HepG2 (cell line): ENCODE measurements at regions not wholly inside any gene's neighbourhood (a gene's known extent, or its start where the extent isn't known, plus 50 kb on each side); places are given as distances from the start of the nearest gene placed in this dataset.

Experiments used
- ATAC-seq: fragments of 200-7000 bp; cut with Tn5 transposase; 3 replicates; pipeline ENCODE4 v1.9.1; 2020; ENCODE audit warnings: mild to moderate bottlenecking, moderate library complexity
- BruUV-seq: library from RNA; stranded (reverse); fragments of 400-500 nt; replicated peaks from 2 replicates; lab custom pipeline; 2021; lab: Mats Ljungman, UMichigan
- CTCF ChIA-PET: fragments of 300-600 bp; formaldehyde crosslinking; extraction: SDS; loops from one replicate; lab custom pipeline; 2021; ENCODE audit warnings: low total read pairs, inconsistent platforms, low intra/inter-chr PET ratio; lab: Yijun Ruan, JAX
- POLR2A ChIA-PET: fragments of 350-600 bp; sonication (Branson Sonifier 250); formaldehyde crosslinking; loops from one replicate; lab custom pipeline; 2020; ENCODE audit warnings: antibody characterized with exemption, inconsistent platforms; lab: Yijun Ruan, JAX
- DNase-seq: peaks from one replicate; pipeline ENCODE4 v3.0.0-alpha.2; 2015; ENCODE audit warnings: low spot score
- FAIRE-seq: peaks from 3 replicates; lab custom pipeline; 2011; peaks lifted over from hg19 to GRCh38; lab: Jason Lieb, UNC
- H2AFZ ChIP-seq: one replicate; pipeline ENCODE4 v1.6.1; 2011; ENCODE audit warnings: low read length, inconsistent platforms
- H3K27ac ChIP-seq: fragments of 300-600 bp; 3 replicates; pipeline ENCODE4 v1.8.0; 2011; ENCODE audit warnings: mixed run types, mild to moderate bottlenecking, mixed read lengths, low read length, inconsistent platforms; ENCODE audit not compliant: insufficient read depth; ENCODE audit errors: extremely low read length
- H3K27me3 ChIP-seq, 2 experiments: fragments of 200-600 bp in 1 of 2; 2 replicates in 1 of 2; 3 replicates in 1 of 2; pipeline versions ENCODE4 v1.6.0 to v1.8.0; 2011; ENCODE audit warnings: low read length in 2 of 2, mild to moderate bottlenecking in 2 of 2, moderate library complexity in 2 of 2, inconsistent platforms in 1 of 2; ENCODE audit not compliant: insufficient read depth in 2 of 2, control insufficient read depth in 1 of 2
- H3K36me3 ChIP-seq, 2 experiments: fragments of 200-600 bp in 1 of 2; replicated peaks in 1 of 2; 2 replicates in 1 of 2; 3 replicates in 1 of 2; pipeline versions ENCODE4 v1.5.1 to v1.8.0; 2011; ENCODE audit warnings: low read length in 2 of 2, inconsistent platforms in 1 of 2; ENCODE audit not compliant: insufficient read depth in 2 of 2, control insufficient read depth in 1 of 2
- H3K4me1 ChIP-seq: 2 replicates; pipeline ENCODE4 v1.5.1; 2012; ENCODE audit warnings: low read length, inconsistent platforms; ENCODE audit not compliant: insufficient read depth
- H3K4me2 ChIP-seq: 2 replicates; pipeline ENCODE4 v1.6.0; 2011; ENCODE audit warnings: low read depth, low read length, inconsistent platforms
- H3K4me3 ChIP-seq, 3 experiments: fragments of 200-600 bp in 1 of 3; sonication (generic), shearing (Covaris generic) in 1 of 3; replicated peaks in 1 of 3; 2 replicates each; pipeline ENCODE4 v1.5.1; 2011 to 2016; ENCODE audit warnings: low read length in 3 of 3, inconsistent platforms in 2 of 3, low read depth in 2 of 3, mild to moderate bottlenecking in 2 of 3, control low read depth in 1 of 3, mixed read lengths in 1 of 3; ENCODE audit not compliant: insufficient read depth in 1 of 3
- H3K79me2 ChIP-seq: one replicate; pipeline ENCODE4 v1.6.1; 2011; ENCODE audit warnings: low read length, inconsistent platforms; ENCODE audit not compliant: insufficient read depth
- H3K9ac ChIP-seq: 2 replicates; pipeline ENCODE4 v1.6.0; 2011; ENCODE audit warnings: mild to moderate bottlenecking, low read depth, low read length, inconsistent platforms; ENCODE audit not compliant: insufficient read depth
- H3K9me3 ChIP-seq: 2 replicates; pipeline ENCODE4 v1.5.1; 2012; ENCODE audit warnings: mild to moderate bottlenecking, low read length
- H4K20me1 ChIP-seq: 2 replicates; pipeline ENCODE4 v1.6.0; 2011; ENCODE audit warnings: inconsistent platforms, mild to moderate bottlenecking, low read length, moderate library complexity; ENCODE audit not compliant: insufficient read depth
- NFIB ChIP-seq: sonication (generic); formaldehyde crosslinking; IDR thresholded peaks from 2 replicates; pipeline ENCODE4 v1.9.0; 2021; ENCODE audit warnings: missing genetic modification reagents, mild to moderate bottlenecking, borderline replicate concordance
- TBX2 ChIP-seq: sonication (generic); formaldehyde crosslinking; IDR thresholded peaks from 2 replicates; pipeline ENCODE4 v1.5.0; 2020; ENCODE audit warnings: missing genetic modification reagents, mild to moderate bottlenecking, borderline replicate concordance
- ZNF598 ChIP-seq: sonication (generic); formaldehyde crosslinking; IDR thresholded peaks from 2 replicates; pipeline ENCODE4 v1.5.1; 2020; ENCODE audit warnings: mild to moderate bottlenecking, missing genetic modification reagents, borderline replicate concordance
- WGBS: methylation state at CpG from one replicate; pipeline ENCODE4 v1.1.6; 2017; ENCODE audit warnings: low lambda C conversion rate; 5-methylcytosine and 5-hydroxymethylcytosine counted together
- in situ Hi-C: cut with HindIII; loops from 2 replicates; pipeline ENCODE4 v1.10.0; 2017; ENCODE audit warnings: low pct_unique_long_range_greater_than_20kb; ENCODE audit not compliant: extremely low pct_ligation_motif_present
- intact Hi-C: fragments of 100-400 bp; cut with micrococcal nuclease; formaldehyde crosslinking; loops from one replicate; pipeline ENCODE4 v1.10.0; 2022; ENCODE audit not compliant: unreplicated experiment
- TF ChIP-seq, protein P1 (sequence below): sonication (generic); formaldehyde crosslinking; IDR thresholded peaks from 2 replicates; pipeline ENCODE4 v1.4.0; 2020; ENCODE audit warnings: missing genetic modification reagents
- TF ChIP-seq, protein P2 (sequence below): sonication (generic); formaldehyde crosslinking; IDR thresholded peaks from 2 replicates; pipeline ENCODE4 v1.5.0; 2020; ENCODE audit warnings: missing genetic modification reagents
- TF ChIP-seq, protein P3 (sequence below): sonication (generic); formaldehyde crosslinking; IDR thresholded peaks from 2 replicates; pipeline ENCODE4 v1.9.0; 2021; ENCODE audit warnings: missing genetic modification reagents, borderline replicate concordance
- TF ChIP-seq, protein P4 (sequence below): sonication (generic); formaldehyde crosslinking; IDR thresholded peaks from 2 replicates; pipeline ENCODE4; 2020; ENCODE audit warnings: missing genetic modification reagents, mild to moderate bottlenecking, borderline replicate concordance
- TF ChIP-seq, protein P5 (sequence below): sonication (generic); formaldehyde crosslinking; conservative IDR thresholded peaks from 2 replicates; pipeline ENCODE4 v1.8.0; 2022; ENCODE audit warnings: low read depth, missing genetic modification reagents
- TF ChIP-seq, protein P6 (sequence below): sonication (generic); formaldehyde crosslinking; IDR thresholded peaks from 2 replicates; pipeline ENCODE4 v1.4.0; 2020; ENCODE audit warnings: mild to moderate bottlenecking, missing genetic modification reagents, borderline replicate concordance

DNA sequence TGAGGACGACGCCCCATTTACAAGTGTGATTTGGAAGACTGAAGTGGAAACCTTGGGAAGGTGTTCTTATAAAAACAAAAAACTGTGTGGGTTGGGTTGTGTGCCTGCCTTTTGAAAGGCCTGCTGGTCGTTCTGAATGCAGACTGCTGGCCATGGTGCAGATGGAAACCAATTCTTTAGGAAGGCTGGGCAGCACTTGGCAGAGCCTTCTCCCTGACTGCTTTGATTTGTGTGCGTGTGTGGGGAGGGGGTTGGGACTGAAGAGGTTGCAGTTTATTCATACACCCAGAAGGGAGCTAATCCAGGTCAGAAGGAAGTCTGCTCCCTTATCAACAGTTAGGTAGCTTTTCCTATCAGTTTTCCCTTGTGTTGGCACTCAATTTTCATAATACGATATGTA lies 288.7 kb downstream of the SOX2 start:
- Histone ChIP-seq H3K27me3 (no peaks in the 10 kb centered on the region), H3K4me3 (no peak overlapping the region), H2AFZ (no peak overlapping the region), H3K9me3 (no peaks in the 10 kb centered on the region), H3K4me1 (no peaks in the 10 kb centered on the region), H3K79me2 (no peaks in the 10 kb centered on the region), H3K27ac (no peak overlapping the region), H3K9ac (no peak overlapping the region), H4K20me1 (no peaks in the 10 kb centered on the region), H3K36me3 (no peaks in the 10 kb centered on the region), H3K4me2 (no peak overlapping the region)
- CTCF ChIA-PET = no interaction called here
- DNase-seq = no peak
- intact Hi-C loops (no loop called here), in situ Hi-C loops (no loop called here)
- WGBS = 65% methylated on average over 4 of the region's 5 CpGs
- FAIRE-seq = no peak
- POLR2A ChIA-PET = no interaction called here
- BruUV-seq = no TSS peak
- no peak for ATAC-seq
- TF ChIP-seq, protein P1, sequence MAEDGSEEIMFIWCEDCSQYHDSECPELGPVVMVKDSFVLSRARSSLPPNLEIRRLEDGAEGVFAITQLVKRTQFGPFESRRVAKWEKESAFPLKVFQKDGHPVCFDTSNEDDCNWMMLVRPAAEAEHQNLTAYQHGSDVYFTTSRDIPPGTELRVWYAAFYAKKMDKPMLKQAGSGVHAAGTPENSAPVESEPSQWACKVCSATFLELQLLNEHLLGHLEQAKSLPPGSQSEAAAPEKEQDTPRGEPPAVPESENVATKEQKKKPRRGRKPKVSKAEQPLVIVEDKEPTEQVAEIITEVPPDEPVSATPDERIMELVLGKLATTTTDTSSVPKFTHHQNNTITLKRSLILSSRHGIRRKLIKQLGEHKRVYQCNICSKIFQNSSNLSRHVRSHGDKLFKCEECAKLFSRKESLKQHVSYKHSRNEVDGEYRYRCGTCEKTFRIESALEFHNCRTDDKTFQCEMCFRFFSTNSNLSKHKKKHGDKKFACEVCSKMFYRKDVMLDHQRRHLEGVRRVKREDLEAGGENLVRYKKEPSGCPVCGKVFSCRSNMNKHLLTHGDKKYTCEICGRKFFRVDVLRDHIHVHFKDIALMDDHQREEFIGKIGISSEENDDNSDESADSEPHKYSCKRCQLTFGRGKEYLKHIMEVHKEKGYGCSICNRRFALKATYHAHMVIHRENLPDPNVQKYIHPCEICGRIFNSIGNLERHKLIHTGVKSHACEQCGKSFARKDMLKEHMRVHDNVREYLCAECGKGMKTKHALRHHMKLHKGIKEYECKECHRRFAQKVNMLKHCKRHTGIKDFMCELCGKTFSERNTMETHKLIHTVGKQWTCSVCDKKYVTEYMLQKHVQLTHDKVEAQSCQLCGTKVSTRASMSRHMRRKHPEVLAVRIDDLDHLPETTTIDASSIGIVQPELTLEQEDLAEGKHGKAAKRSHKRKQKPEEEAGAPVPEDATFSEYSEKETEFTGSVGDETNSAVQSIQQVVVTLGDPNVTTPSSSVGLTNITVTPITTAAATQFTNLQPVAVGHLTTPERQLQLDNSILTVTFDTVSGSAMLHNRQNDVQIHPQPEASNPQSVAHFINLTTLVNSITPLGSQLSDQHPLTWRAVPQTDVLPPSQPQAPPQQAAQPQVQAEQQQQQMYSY = no peak
- TF ChIP-seq, protein P2, sequence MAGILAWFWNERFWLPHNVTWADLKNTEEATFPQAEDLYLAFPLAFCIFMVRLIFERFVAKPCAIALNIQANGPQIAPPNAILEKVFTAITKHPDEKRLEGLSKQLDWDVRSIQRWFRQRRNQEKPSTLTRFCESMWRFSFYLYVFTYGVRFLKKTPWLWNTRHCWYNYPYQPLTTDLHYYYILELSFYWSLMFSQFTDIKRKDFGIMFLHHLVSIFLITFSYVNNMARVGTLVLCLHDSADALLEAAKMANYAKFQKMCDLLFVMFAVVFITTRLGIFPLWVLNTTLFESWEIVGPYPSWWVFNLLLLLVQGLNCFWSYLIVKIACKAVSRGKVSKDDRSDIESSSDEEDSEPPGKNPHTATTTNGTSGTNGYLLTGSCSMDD (CRISPR knock-in tag) = no peak
- TF ChIP-seq ZNF598 (CRISPR knock-in tag) = no peak
- no peak for TF ChIP-seq TBX2 (CRISPR knock-in tag)
- TF ChIP-seq, protein P3, sequence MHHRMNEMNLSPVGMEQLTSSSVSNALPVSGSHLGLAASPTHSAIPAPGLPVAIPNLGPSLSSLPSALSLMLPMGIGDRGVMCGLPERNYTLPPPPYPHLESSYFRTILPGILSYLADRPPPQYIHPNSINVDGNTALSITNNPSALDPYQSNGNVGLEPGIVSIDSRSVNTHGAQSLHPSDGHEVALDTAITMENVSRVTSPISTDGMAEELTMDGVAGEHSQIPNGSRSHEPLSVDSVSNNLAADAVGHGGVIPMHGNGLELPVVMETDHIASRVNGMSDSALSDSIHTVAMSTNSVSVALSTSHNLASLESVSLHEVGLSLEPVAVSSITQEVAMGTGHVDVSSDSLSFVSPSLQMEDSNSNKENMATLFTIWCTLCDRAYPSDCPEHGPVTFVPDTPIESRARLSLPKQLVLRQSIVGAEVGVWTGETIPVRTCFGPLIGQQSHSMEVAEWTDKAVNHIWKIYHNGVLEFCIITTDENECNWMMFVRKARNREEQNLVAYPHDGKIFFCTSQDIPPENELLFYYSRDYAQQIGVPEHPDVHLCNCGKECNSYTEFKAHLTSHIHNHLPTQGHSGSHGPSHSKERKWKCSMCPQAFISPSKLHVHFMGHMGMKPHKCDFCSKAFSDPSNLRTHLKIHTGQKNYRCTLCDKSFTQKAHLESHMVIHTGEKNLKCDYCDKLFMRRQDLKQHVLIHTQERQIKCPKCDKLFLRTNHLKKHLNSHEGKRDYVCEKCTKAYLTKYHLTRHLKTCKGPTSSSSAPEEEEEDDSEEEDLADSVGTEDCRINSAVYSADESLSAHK (CRISPR knock-in tag) = no peak
- no peak for TF ChIP-seq NFIB
- TF ChIP-seq, protein P4, sequence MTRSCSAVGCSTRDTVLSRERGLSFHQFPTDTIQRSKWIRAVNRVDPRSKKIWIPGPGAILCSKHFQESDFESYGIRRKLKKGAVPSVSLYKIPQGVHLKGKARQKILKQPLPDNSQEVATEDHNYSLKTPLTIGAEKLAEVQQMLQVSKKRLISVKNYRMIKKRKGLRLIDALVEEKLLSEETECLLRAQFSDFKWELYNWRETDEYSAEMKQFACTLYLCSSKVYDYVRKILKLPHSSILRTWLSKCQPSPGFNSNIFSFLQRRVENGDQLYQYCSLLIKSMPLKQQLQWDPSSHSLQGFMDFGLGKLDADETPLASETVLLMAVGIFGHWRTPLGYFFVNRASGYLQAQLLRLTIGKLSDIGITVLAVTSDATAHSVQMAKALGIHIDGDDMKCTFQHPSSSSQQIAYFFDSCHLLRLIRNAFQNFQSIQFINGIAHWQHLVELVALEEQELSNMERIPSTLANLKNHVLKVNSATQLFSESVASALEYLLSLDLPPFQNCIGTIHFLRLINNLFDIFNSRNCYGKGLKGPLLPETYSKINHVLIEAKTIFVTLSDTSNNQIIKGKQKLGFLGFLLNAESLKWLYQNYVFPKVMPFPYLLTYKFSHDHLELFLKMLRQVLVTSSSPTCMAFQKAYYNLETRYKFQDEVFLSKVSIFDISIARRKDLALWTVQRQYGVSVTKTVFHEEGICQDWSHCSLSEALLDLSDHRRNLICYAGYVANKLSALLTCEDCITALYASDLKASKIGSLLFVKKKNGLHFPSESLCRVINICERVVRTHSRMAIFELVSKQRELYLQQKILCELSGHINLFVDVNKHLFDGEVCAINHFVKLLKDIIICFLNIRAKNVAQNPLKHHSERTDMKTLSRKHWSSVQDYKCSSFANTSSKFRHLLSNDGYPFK (CRISPR knock-in tag) = no peak
- TF ChIP-seq, protein P5, sequence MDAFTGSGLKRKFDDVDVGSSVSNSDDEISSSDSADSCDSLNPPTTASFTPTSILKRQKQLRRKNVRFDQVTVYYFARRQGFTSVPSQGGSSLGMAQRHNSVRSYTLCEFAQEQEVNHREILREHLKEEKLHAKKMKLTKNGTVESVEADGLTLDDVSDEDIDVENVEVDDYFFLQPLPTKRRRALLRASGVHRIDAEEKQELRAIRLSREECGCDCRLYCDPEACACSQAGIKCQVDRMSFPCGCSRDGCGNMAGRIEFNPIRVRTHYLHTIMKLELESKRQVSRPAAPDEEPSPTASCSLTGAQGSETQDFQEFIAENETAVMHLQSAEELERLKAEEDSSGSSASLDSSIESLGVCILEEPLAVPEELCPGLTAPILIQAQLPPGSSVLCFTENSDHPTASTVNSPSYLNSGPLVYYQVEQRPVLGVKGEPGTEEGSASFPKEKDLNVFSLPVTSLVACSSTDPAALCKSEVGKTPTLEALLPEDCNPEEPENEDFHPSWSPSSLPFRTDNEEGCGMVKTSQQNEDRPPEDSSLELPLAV (CRISPR knock-in tag) = no peak
- TF ChIP-seq, protein P6, sequence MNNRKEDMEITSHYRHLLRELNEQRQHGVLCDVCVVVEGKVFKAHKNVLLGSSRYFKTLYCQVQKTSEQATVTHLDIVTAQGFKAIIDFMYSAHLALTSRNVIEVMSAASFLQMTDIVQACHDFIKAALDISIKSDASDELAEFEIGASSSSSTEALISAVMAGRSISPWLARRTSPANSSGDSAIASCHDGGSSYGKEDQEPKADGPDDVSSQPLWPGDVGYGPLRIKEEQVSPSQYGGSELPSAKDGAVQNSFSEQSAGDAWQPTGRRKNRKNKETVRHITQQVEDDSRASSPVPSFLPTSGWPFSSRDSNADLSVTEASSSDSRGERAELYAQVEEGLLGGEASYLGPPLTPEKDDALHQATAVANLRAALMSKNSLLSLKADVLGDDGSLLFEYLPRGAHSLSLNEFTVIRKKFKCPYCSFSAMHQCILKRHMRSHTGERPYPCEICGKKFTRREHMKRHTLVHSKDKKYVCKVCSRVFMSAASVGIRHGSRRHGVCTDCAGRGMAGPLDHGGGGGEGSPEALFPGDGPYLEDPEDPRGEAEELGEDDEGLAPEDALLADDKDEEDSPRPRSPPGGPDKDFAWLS = no peak
